Uterus (tissue), 3 donors: ENCODE measurements at regions not wholly inside any gene's neighbourhood (a gene's known extent, or its start where the extent isn't known, plus 50 kb on each side); places are given as distances from the start of the nearest gene placed in this dataset.

Source experiments
- DNase-seq, 2 donors: peaks; one replicate each; pipeline ENCODE4 v3.0.0-alpha.2; 2019 to 2020
- H3K27ac ChIP-seq, 2 donors: fragments of 200-600 bp; sonication (generic); 1 replicate in 1 of 2; 2 replicates in 1 of 2; pipeline ENCODE4 v1.5.1; 2016 to 2018
- H3K27me3 ChIP-seq, 2 donors: fragments of 200-600 bp; sonication (generic); one replicate each; pipeline ENCODE4 v1.5.1; 2018 to 2019; ENCODE audit warnings: control low read depth in 1 of 2
- H3K36me3 ChIP-seq, 2 donors: fragments of 200-600 bp; sonication (generic); one replicate each; pipeline ENCODE4 v1.5.1; 2019; ENCODE audit warnings: control low read depth in 1 of 2
- H3K4me1 ChIP-seq, 2 donors: fragments of 200-600 bp; sonication (generic); one replicate each; pipeline ENCODE4 v1.5.1; 2018 to 2019; ENCODE audit warnings: control low read depth in 1 of 2
- H3K4me3 ChIP-seq, 2 donors: fragments of 200-600 bp; sonication (generic); 1 replicate in 1 of 2; 2 replicates in 1 of 2; pipeline ENCODE4 v1.5.1; 2018 to 2019; ENCODE audit warnings: mild to moderate bottlenecking in 1 of 2
- H3K9me3 ChIP-seq, 2 donors: fragments of 200-600 bp; sonication (generic); one replicate each; pipeline ENCODE4 v1.5.1; 2019; ENCODE audit warnings: control low read depth in 1 of 2
- CTCF ChIP-seq, 4 experiments: fragments of 200-600 bp in 2 of 4; fragments of 450-650 bp in 2 of 4; sonication (generic) in 2 of 4; IDR thresholded peaks; one replicate each; pipeline ENCODE4 v1.5.1; 2016 to 2019; ENCODE audit warnings: antibody characterized with exemption in 4 of 4, mild to moderate bottlenecking in 2 of 4, moderate library complexity in 1 of 4
- POLR2A ChIP-seq, 2 donors: fragments of 450-650 bp; IDR thresholded peaks; one replicate each; pipeline ENCODE4 v1.6.1; 2016; ENCODE audit warnings: antibody characterized with exemption in 2 of 2, mild to moderate bottlenecking in 1 of 2, moderate library complexity in 1 of 2
- intact Hi-C: fragments of 100-400 bp; cut with DNase I; formaldehyde crosslinking; loops from one replicate; pipeline ENCODE4 v1.15.1; 2023; ENCODE audit warnings: low total_unique reads
- donor health status: DM: yes; HTN: yes; CAD: no.

- H3K4me3 ChIP-seq = no peak overlapping the region
- H3K9me3 ChIP-seq = no peaks in the 10 kb centered on the region
- no peaks in the 10 kb centered on the region for H3K36me3 ChIP-seq
- TF ChIP-seq CTCF (IDR thresholded peaks at IDR 0.05) = no peak
- no peak for TF ChIP-seq POLR2A (IDR thresholded peaks at IDR 0.05)
- no peaks in the 10 kb centered on the region for H3K4me1 ChIP-seq
- intact Hi-C loops = no loop called here
- no peaks in the 10 kb centered on the region for H3K27me3 ChIP-seq
- no peak overlapping the region for H3K27ac ChIP-seq
- no peak for DNase-seq
Observed at GRCh38 chr18:10094655-10095054, 180.8 kb downstream of the VAPA start.

- Histone ChIP-seq H3K27ac (no peak overlapping the region), H3K4me3 (no peak overlapping the region), H3K27me3 (no peaks in the 10 kb centered on the region), H3K36me3 (no peaks in the 10 kb centered on the region), H3K4me1 (no peaks in the 10 kb centered on the region), H3K9me3 (no peaks in the 10 kb centered on the region)
- intact Hi-C loops = no loop called here
- DNase-seq = no peak
- no peak for TF ChIP-seq CTCF (IDR thresholded peaks at IDR 0.05)
- no peak for TF ChIP-seq POLR2A (IDR thresholded peaks at IDR 0.05)
Observed at GRCh38 chr18:10095356-10095755, 181.5 kb downstream of the VAPA start.

- Histone ChIP-seq H3K4me3 (no peak overlapping the region), H3K27ac (no peak overlapping the region), H3K4me1 (no peaks in the 10 kb centered on the region), H3K36me3 (no peaks in the 10 kb centered on the region), H3K27me3 (no peaks in the 10 kb centered on the region), H3K9me3 (no peaks in the 10 kb centered on the region)
- intact Hi-C loops = no loop called here
- TF ChIP-seq CTCF (IDR thresholded peaks at IDR 0.05) = no peak
- no peak for TF ChIP-seq POLR2A (IDR thresholded peaks at IDR 0.05)
- DNase-seq = no peak
Observed at GRCh38 chr18:10099539-10100140, 185.8 kb downstream of the VAPA start.

GRCh38 chr18:10100196-10100595 lies 186.4 kb downstream of the VAPA start:
- no peak overlapping the region for H3K27ac ChIP-seq
- no peak for DNase-seq
- H3K4me3 ChIP-seq = no peak overlapping the region
- no peaks in the 10 kb centered on the region for H3K9me3 ChIP-seq
- intact Hi-C loops = no loop called here
- H3K27me3 ChIP-seq = no peaks in the 10 kb centered on the region
- TF ChIP-seq POLR2A (IDR thresholded peaks at IDR 0.05) (no peak), CTCF (IDR thresholded peaks at IDR 0.05) (no peak)
- H3K4me1 ChIP-seq = no peaks in the 10 kb centered on the region
- H3K36me3 ChIP-seq = no peaks in the 10 kb centered on the region

GRCh38 chr18:10100941-10101701 lies 187.3 kb downstream of the VAPA start:
- DNase-seq = no peak
- Histone ChIP-seq H3K9me3 (no peaks in the 10 kb centered on the region), H3K27ac (no peak overlapping the region), H3K36me3 (no peaks in the 10 kb centered on the region), H3K4me3 (no peak overlapping the region), H3K4me1 (no peaks in the 10 kb centered on the region), H3K27me3 (no peaks in the 10 kb centered on the region)
- intact Hi-C loops = no loop called here
- TF ChIP-seq POLR2A (IDR thresholded peaks at IDR 0.05) = no peak
- TF ChIP-seq CTCF (IDR thresholded peaks at IDR 0.05) = no peak
